Endothelial cell of umbilical vein (primary cell): ENCODE measurements at regions not wholly inside any gene's neighbourhood (a gene's known extent, or its start where the extent isn't known, plus 50 kb on each side); places are given as distances from the start of the nearest gene placed in this dataset.

Experiments
- BruUV-seq: library from RNA; stranded (reverse); fragments of 400-500 nt; replicated peaks from 2 replicates; lab custom pipeline; 2021; lab: Mats Ljungman, UMichigan
- CTCF ChIA-PET: fragments of 300-600, 350-600 bp; sonication (Branson Sonifier 250); formaldehyde crosslinking; loops from one replicate; lab custom pipeline; 2021; ENCODE audit warnings: antibody characterized with exemption, inconsistent platforms; lab: Charles Lee
- POLR2A ChIA-PET: fragments of 300-600, 350-600 bp; sonication (Branson Sonifier 250); formaldehyde crosslinking; loops from one replicate; lab custom pipeline; 2021; ENCODE audit warnings: antibody characterized with exemption, inconsistent platforms; lab: Charles Lee
- DNase-seq: peaks from one replicate; pipeline ENCODE4 v3.0.0-alpha.2; 2011; ENCODE audit warnings: low read depth, low spot score
- FAIRE-seq: peaks from 2 replicates; lab custom pipeline; 2011; peaks lifted over from hg19 to GRCh38; lab: Jason Lieb, UNC
- H2AFZ ChIP-seq: 2 replicates; pipeline ENCODE4 v1.6.0; 2012; ENCODE audit warnings: low read depth, low read length, control low read depth, inconsistent platforms
- H3K27ac ChIP-seq: 2 replicates; pipeline ENCODE4 v1.5.1; 2011; ENCODE audit warnings: low read depth, mild to moderate bottlenecking, control low read depth, low read length, moderate library complexity; ENCODE audit not compliant: insufficient read depth
- H3K27me3 ChIP-seq, 2 experiments: 2 replicates each; pipeline versions ENCODE4 v1.6.0 to v1.6.1; 2011; ENCODE audit warnings: low read length in 2 of 2, mixed read lengths in 1 of 2; ENCODE audit not compliant: control insufficient read depth in 2 of 2, insufficient read depth in 2 of 2
- H3K36me3 ChIP-seq, 2 experiments: 2 replicates in 1 of 2; 3 replicates in 1 of 2; pipeline ENCODE4 v1.5.1; 2011; ENCODE audit warnings: low read length in 2 of 2, mild to moderate bottlenecking in 1 of 2, moderate library complexity in 1 of 2; ENCODE audit not compliant: control insufficient read depth in 2 of 2, insufficient read depth in 2 of 2; ENCODE audit errors: extremely low read depth in 1 of 2
- H3K4me1 ChIP-seq: 3 replicates; pipeline ENCODE4 v1.5.1; 2011; ENCODE audit warnings: mild to moderate bottlenecking, low read length; ENCODE audit not compliant: control insufficient read depth, insufficient read depth; ENCODE audit errors: extremely low read depth
- H3K4me2 ChIP-seq: 2 replicates; pipeline ENCODE4 v1.6.1; 2011; ENCODE audit warnings: low read length, control low read depth, mixed read lengths; ENCODE audit not compliant: insufficient read depth
- H3K4me3 ChIP-seq, 3 experiments: fragments of 200-600 bp in 1 of 3; sonication (generic), shearing (Covaris generic) in 1 of 3; replicated peaks in 1 of 3; 2 replicates each; pipeline ENCODE4 v1.5.1; 2011 to 2016; ENCODE audit warnings: control low read depth in 3 of 3, low read length in 3 of 3, mild to moderate bottlenecking in 2 of 3, inconsistent platforms in 1 of 3, low read depth in 1 of 3, moderate library complexity in 1 of 3; ENCODE audit not compliant: insufficient read depth in 1 of 3
- H3K79me2 ChIP-seq: 2 replicates; pipeline ENCODE4 v1.6.0; 2012; ENCODE audit warnings: low read length, inconsistent platforms; ENCODE audit not compliant: control insufficient read depth, insufficient read depth
- H3K9ac ChIP-seq: replicated peaks from 2 replicates; pipeline ENCODE3; 2011; ENCODE audit warnings: low read length, control low read depth; ENCODE audit not compliant: insufficient read depth; ENCODE audit errors: extremely low read depth
- H3K9me1 ChIP-seq: replicated peaks from 3 replicates; pipeline ENCODE4 v1.6.0; 2011; ENCODE audit warnings: mild to moderate bottlenecking, low read length; ENCODE audit not compliant: control insufficient read depth, insufficient read depth; ENCODE audit errors: extremely low read depth
- H3K9me3 ChIP-seq: replicated peaks from 2 replicates; pipeline ENCODE4 v1.5.1; 2012; ENCODE audit warnings: low read length, inconsistent platforms; ENCODE audit not compliant: control insufficient read depth, insufficient read depth
- H4K20me1 ChIP-seq: replicated peaks from 2 replicates; pipeline ENCODE3; 2011; ENCODE audit warnings: mild to moderate bottlenecking, low read length; ENCODE audit not compliant: control insufficient read depth, insufficient read depth; ENCODE audit errors: extremely low read depth
- CTCF ChIP-seq, 2 donors: IDR thresholded peaks; 1 replicate in 1 of 2; 2 replicates in 1 of 2; pipeline ENCODE4 v1.5.1; 2011; ENCODE audit warnings: low read length in 2 of 2, mild to moderate bottlenecking in 2 of 2, moderate library complexity in 2 of 2, control low read depth in 1 of 2, inconsistent platforms in 1 of 2, low read depth in 1 of 2; ENCODE audit not compliant: insufficient read depth in 1 of 2; ENCODE audit errors: extremely low read depth in 1 of 2
- EZH2 ChIP-seq: IDR thresholded peaks from 2 replicates; pipeline ENCODE4 v1.6.1; 2012; ENCODE audit warnings: borderline replicate concordance, low read depth, mild to moderate bottlenecking, moderate library complexity, low read length, inconsistent platforms; ENCODE audit not compliant: severe bottlenecking
- FOS ChIP-seq: IDR thresholded peaks from 2 replicates; pipeline ENCODE4 v1.6.1; 2011; ENCODE audit warnings: mild to moderate bottlenecking, low read length, moderate library complexity, borderline replicate concordance; ENCODE audit not compliant: insufficient read depth
- GATA2 ChIP-seq: IDR thresholded peaks from 2 replicates; pipeline ENCODE4 v1.7.0; 2011; ENCODE audit warnings: low read depth, mild to moderate bottlenecking, moderate library complexity, mixed read lengths, low read length; ENCODE audit not compliant: insufficient read length, insufficient read depth
- JUN ChIP-seq: IDR thresholded peaks from 2 replicates; pipeline ENCODE4 v1.6.1; 2011; ENCODE audit warnings: borderline replicate concordance, low read depth; ENCODE audit not compliant: insufficient read length, insufficient read depth
- MAX ChIP-seq: IDR thresholded peaks from 2 replicates; pipeline ENCODE4 v1.6.1; 2011; ENCODE audit not compliant: insufficient read depth, insufficient read length
- MYC ChIP-seq: IDR thresholded peaks from one replicate; pipeline ENCODE4 v1.6.1; 2011; ENCODE audit warnings: mild to moderate bottlenecking, low read depth, low read length
- POLR2A ChIP-seq: IDR thresholded peaks from 2 replicates; pipeline ENCODE4 v1.6.1; 2012; ENCODE audit warnings: low read depth, mild to moderate bottlenecking, control low read depth, low read length
- POLR2AphosphoS5 ChIP-seq: IDR thresholded peaks from 2 replicates; pipeline ENCODE4 v1.6.1; 2012; ENCODE audit warnings: low read depth, mild to moderate bottlenecking, control low read depth, low read length, moderate library complexity; ENCODE audit not compliant: insufficient read depth
- dilution Hi-C: fragments of 300-500 bp; cut with MboI; formaldehyde crosslinking; loops from one replicate; pipeline ENCODE4 v1.15.0; 2019; ENCODE audit warnings: low sequenced_read_pairs; ENCODE audit not compliant: extremely low pct_ligation_motif_present
- intact Hi-C: fragments of 100-400 bp; cut with micrococcal nuclease; formaldehyde crosslinking; loops from one replicate; pipeline ENCODE4 v1.10.0; 2022

DNA sequence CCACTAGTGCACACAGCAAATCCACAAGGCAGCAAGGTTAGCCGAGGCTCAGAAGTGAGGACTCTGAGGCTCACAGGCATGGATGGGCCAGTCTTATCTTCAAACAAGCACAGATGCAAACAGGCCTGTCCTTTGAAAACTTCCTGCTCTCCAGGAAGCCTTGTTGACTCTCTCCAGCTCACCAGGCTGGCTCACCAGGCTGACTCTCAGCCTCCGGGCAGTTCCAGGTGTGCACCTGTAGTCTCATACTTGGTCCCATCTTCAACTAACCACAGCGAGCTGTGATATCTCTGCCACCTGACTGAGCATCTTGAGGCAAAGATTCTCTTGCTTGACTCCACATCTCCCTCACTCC lies 173.9 kb upstream of the ZMIZ1 start:
- no peaks in the 10 kb centered on the region for H4K20me1 ChIP-seq
- H3K9me3 ChIP-seq = no peaks in the 10 kb centered on the region
- FAIRE-seq (no peak), DNase-seq (no peak)
- no TSS peak for BruUV-seq
- H3K4me3 ChIP-seq = no peak overlapping the region
- POLR2A ChIA-PET = no interaction called here
- no peak overlapping the region for H2AFZ ChIP-seq
- no peak for TF ChIP-seq EZH2
- TF ChIP-seq GATA2 = no peak
- TF ChIP-seq FOS = no peak
- TF ChIP-seq MYC = no peak
- TF ChIP-seq POLR2A = no peak
- no peak for TF ChIP-seq MAX
- TF ChIP-seq JUN = no peak
- no peak for TF ChIP-seq POLR2AphosphoS5
- TF ChIP-seq CTCF (IDR thresholded peaks at IDR 0.05; ENCODE audit: extremely low read depth in 1 of 2, insufficient read depth in 1 of 2, low read depth in 1 of 2, low read length in 2 of 2) = no peak
- no peaks in the 10 kb centered on the region for H3K79me2 ChIP-seq
- intact Hi-C loops = no loop called here
- H3K4me2 ChIP-seq = no peak overlapping the region
- H3K4me1 ChIP-seq = no peaks in the 10 kb centered on the region
- dilution Hi-C loops = no loop called here
- no peaks in the 10 kb centered on the region for H3K9me1 ChIP-seq
- CTCF ChIA-PET = interaction anchor here (1.4 kb wide), 1 partner anchor 11 kb away, joined by 4 read pairs; no protein-coding TSS in a partner anchor
- no peaks in the 10 kb centered on the region for H3K36me3 ChIP-seq
- no peak overlapping the region for H3K27ac ChIP-seq
- H3K9ac ChIP-seq = no peak overlapping the region
- peaks cover 13 to 15% of the 10 kb centered on the region in 2 experiments for H3K27me3 ChIP-seq
